ENCODE measurements at regions not wholly inside any gene's neighbourhood (a gene's known extent, or its start where the extent isn't known, plus 50 kb on each side); places are given as distances from the start of the nearest gene placed in this dataset.

DNA sequence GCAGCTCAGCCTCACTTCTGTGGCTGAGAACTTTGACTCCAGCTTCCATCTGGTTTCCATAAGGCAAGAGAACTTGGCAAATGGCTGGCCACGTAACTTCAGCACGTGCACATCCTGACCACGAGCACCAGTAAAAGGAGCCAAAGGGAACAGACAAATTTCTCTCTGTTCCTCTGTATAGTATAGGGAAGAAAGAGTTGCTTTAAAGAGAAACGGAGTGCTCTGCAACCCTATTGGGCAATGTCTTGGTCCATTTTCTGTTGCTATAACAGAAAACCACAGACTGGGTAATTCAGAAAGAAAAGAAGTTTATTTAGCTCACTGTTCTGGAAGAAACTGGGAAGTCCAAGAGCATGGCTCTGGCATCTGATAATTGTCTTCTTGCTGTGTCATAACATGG is 558.7 kb downstream of the ACTL7B start:
- no peak for DNase-seq
- no peaks in the 10 kb centered on the region for H3K27me3 ChIP-seq (ENCODE audit: insufficient read depth, low read length)

More for the DNA sequence above, 558.7 kb downstream of the ACTL7B start:
- Histone ChIP-seq H3K9me3 (ENCODE audit: control insufficient read depth, low read depth, low read length) (no peaks in the 10 kb centered on the region), H2BK20ac (ENCODE audit: low read depth, low read length, poor library complexity, severe bottlenecking) (no peak overlapping the region), H3K9ac (ENCODE audit: extremely low read depth, insufficient read length, low read length) (no peak overlapping the region), H3K4me2 (ENCODE audit: insufficient read depth, insufficient read length, low read length) (no peak overlapping the region), H3K4ac (ENCODE audit: low read depth, low read length) (no peak overlapping the region), H3K18ac (ENCODE audit: insufficient read length, low read depth, low read length) (no peak overlapping the region), H3K23ac (ENCODE audit: insufficient read length, low read depth, low read length) (no peak overlapping the region), H3K56ac (ENCODE audit: insufficient read length, low read depth, low read length) (no peak overlapping the region), H3K79me2 (ENCODE audit: insufficient read depth, low read length) (no peaks in the 10 kb centered on the region), H3K14ac (ENCODE audit: insufficient read depth, low read length) (no peak overlapping the region), H2AFZ (ENCODE audit: low read length) (no peak overlapping the region), H3T11ph (ENCODE audit: low read length) (no peak overlapping the region), H3K4me1 (ENCODE audit: insufficient read depth, low read length) (peaks cover 2% of the 10 kb centered on the region; the same call in 1 of the 2 replicates), H3K23me2 (ENCODE audit: insufficient read length, low read depth, low read length, poor library complexity, severe bottlenecking) (no peaks in the 10 kb centered on the region), H3K27ac (ENCODE audit: insufficient read length, low read depth, low read length) (no peak overlapping the region), H2BK15ac (ENCODE audit: low read depth, low read length) (no peak overlapping the region), H2BK5ac (ENCODE audit: insufficient read length, low read length) (no peak overlapping the region), H3K79me1 (ENCODE audit: insufficient read depth, low read depth, low read length, poor library complexity, severe bottlenecking) (no peaks in the 10 kb centered on the region), H4K91ac (ENCODE audit: insufficient read length, low read depth, low read length) (no peak overlapping the region), H2BK12ac (ENCODE audit: insufficient read length, low read depth, low read length) (no peak overlapping the region), H2AK5ac (ENCODE audit: insufficient read length, low read length) (no peak overlapping the region), H4K5ac (ENCODE audit: insufficient read length, low read depth, low read length) (no peak overlapping the region), H4K8ac (replicated peaks; ENCODE audit: insufficient read length, low read depth, low read length) (no peak overlapping the region), H2BK120ac (ENCODE audit: low read depth, low read length, poor library complexity, severe bottlenecking) (no peak overlapping the region), H4K20me1 (ENCODE audit: control insufficient read depth, insufficient read depth, insufficient read length) (no peaks in the 10 kb centered on the region)
- Mint-ChIP-seq H3K27ac (no peak overlapping the region), H3K27me3 (ENCODE audit: low read depth) (no peaks in the 10 kb centered on the region; the same call in 1 of the 2 replicates), H3K4me1 (peaks cover 3 to 5% of the 10 kb centered on the region in 2 experiments; a peak in 3 of 4 replicates), H3K4me3 (no peak overlapping the region), H3K9me3 (peaks cover 0 to 4% of the 10 kb centered on the region in 2 experiments; a peak in 1 of 5 replicates), H3K36me3 (ENCODE audit: insufficient read depth in 1 of 3, low read depth in 3 of 3) (no peaks in the 10 kb centered on the region)
- no CpG with 5 or more reads among the region's 4 CpGs for WGBS (ENCODE audit: extremely low coverage, insufficient read length, low lambda C conversion rate)
- TF ChIP-seq, protein P1, sequence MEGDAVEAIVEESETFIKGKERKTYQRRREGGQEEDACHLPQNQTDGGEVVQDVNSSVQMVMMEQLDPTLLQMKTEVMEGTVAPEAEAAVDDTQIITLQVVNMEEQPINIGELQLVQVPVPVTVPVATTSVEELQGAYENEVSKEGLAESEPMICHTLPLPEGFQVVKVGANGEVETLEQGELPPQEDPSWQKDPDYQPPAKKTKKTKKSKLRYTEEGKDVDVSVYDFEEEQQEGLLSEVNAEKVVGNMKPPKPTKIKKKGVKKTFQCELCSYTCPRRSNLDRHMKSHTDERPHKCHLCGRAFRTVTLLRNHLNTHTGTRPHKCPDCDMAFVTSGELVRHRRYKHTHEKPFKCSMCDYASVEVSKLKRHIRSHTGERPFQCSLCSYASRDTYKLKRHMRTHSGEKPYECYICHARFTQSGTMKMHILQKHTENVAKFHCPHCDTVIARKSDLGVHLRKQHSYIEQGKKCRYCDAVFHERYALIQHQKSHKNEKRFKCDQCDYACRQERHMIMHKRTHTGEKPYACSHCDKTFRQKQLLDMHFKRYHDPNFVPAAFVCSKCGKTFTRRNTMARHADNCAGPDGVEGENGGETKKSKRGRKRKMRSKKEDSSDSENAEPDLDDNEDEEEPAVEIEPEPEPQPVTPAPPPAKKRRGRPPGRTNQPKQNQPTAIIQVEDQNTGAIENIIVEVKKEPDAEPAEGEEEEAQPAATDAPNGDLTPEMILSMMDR (conservative IDR thresholded peaks at IDR 0.05) = no peak
